ENCODE measurements at regions not wholly inside any gene's neighbourhood (a gene's known extent, or its start where the extent isn't known, plus 50 kb on each side); places are given as distances from the start of the nearest gene placed in this dataset.

GRCh38 chr16:27671410-27671809 lies 121.5 kb downstream of the KATNIP start:
- H3K27me3 ChIP-seq (ENCODE audit: insufficient read depth, insufficient read length): no peaks in the 10 kb centered on the region
- no peak overlapping the region for H3K4me3 ChIP-seq (ENCODE audit: insufficient read length, low read depth)
- no peak for DNase-seq (ENCODE audit: low read depth, low spot score)
- no peak overlapping the region for H3K9ac ChIP-seq (ENCODE audit: insufficient read length, low read depth)
- H3K36me3 ChIP-seq (ENCODE audit: insufficient read depth, insufficient read length, low read length): no peaks in the 10 kb centered on the region
- peaks cover 3% of the 10 kb centered on the region; the same call in 1 of the 2 replicates for H3K9me3 ChIP-seq (ENCODE audit: insufficient read depth, low read length)
- peaks cover 7% of the 10 kb centered on the region for H3K4me1 ChIP-seq (ENCODE audit: insufficient read depth, insufficient read length)
- no peak for TF ChIP-seq SUZ12 (IDR thresholded peaks at IDR 0.05; ENCODE audit: extremely low read depth, insufficient read depth, insufficient read length)
- TF ChIP-seq ZNF274 (IDR thresholded peaks at IDR 0.05; ENCODE audit: low read depth, low read length): no peak
- TF ChIP-seq YY1 (IDR thresholded peaks at IDR 0.05; ENCODE audit: insufficient read depth, insufficient read length): no peak

DNA sequence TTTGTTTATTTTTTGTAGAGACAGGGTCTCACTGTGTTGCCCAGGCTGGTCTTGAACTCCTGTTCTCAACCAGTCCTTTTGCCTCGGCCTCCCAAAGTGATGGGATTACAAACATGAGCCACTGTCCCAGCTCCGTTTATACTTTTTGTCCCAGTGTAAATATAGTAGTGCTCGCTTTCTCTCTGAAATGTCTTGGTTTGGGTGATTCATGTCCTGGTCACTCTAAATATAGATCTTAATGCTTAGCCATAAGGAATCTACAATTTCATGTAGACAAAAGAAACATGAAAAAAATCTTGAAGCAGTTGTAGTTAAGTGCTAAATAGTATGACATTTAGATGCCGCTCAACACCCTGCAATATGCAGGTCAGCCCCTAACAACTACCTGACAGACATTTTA lies 126.9 kb downstream of the KATNIP start:
- H3K4me3 ChIP-seq (ENCODE audit: insufficient read length, low read depth): no peak overlapping the region
- DNase-seq (ENCODE audit: low read depth, low spot score): no peak
- peaks cover 27% of the 10 kb centered on the region for H3K36me3 ChIP-seq (ENCODE audit: insufficient read depth, insufficient read length, low read length)
- no peak overlapping the region for H3K9ac ChIP-seq (ENCODE audit: insufficient read length, low read depth)
- H3K27me3 ChIP-seq (ENCODE audit: insufficient read depth, insufficient read length): no peaks in the 10 kb centered on the region
- TF ChIP-seq SUZ12 (IDR thresholded peaks at IDR 0.05; ENCODE audit: extremely low read depth, insufficient read depth, insufficient read length) (no peak), YY1 (IDR thresholded peaks at IDR 0.05; ENCODE audit: insufficient read depth, insufficient read length) (no peak), ZNF274 (IDR thresholded peaks at IDR 0.05; ENCODE audit: low read depth, low read length) (no peak)
- peaks cover 7% of the 10 kb centered on the region for H3K4me1 ChIP-seq (ENCODE audit: insufficient read depth, insufficient read length)
- peaks cover 3% of the 10 kb centered on the region; the same call in 1 of the 2 replicates for H3K9me3 ChIP-seq (ENCODE audit: insufficient read depth, low read length)

DNA sequence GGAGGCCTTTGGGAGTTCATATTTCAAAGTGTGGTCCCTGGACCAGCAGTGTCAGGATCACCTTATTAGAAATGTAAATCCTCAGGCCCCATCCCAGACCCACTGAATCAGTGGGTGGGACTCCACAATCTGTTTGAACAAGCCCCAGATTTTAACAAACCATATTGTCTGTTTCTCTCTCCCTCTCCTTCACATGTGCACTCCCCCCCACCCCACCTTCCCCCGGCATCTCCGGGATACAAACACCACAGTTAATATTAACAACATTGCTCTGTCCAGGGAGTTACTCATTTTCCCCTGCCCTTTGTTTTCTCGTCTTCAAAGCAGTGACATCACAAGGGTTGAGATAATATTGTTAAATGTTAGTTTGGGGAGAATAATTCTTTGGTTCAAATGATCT lies 127.3 kb downstream of the KATNIP start:
- TF ChIP-seq SUZ12 (IDR thresholded peaks at IDR 0.05; ENCODE audit: extremely low read depth, insufficient read depth, insufficient read length): no peak
- TF ChIP-seq YY1 (IDR thresholded peaks at IDR 0.05; ENCODE audit: insufficient read depth, insufficient read length): no peak
- TF ChIP-seq ZNF274 (IDR thresholded peaks at IDR 0.05; ENCODE audit: low read depth, low read length): no peak
- Histone ChIP-seq H3K9ac (ENCODE audit: insufficient read length, low read depth) (no peak overlapping the region), H3K27me3 (ENCODE audit: insufficient read depth, insufficient read length) (no peaks in the 10 kb centered on the region), H3K4me1 (ENCODE audit: insufficient read depth, insufficient read length) (peaks cover 4% of the 10 kb centered on the region), H3K36me3 (ENCODE audit: insufficient read depth, insufficient read length, low read length) (peaks cover 32% of the 10 kb centered on the region), H3K9me3 (ENCODE audit: insufficient read depth, low read length) (peaks cover 3% of the 10 kb centered on the region; the same call in 1 of the 2 replicates), H3K4me3 (ENCODE audit: insufficient read length, low read depth) (no peak overlapping the region)
- DNase-seq (ENCODE audit: low read depth, low spot score): no peak

DNA sequence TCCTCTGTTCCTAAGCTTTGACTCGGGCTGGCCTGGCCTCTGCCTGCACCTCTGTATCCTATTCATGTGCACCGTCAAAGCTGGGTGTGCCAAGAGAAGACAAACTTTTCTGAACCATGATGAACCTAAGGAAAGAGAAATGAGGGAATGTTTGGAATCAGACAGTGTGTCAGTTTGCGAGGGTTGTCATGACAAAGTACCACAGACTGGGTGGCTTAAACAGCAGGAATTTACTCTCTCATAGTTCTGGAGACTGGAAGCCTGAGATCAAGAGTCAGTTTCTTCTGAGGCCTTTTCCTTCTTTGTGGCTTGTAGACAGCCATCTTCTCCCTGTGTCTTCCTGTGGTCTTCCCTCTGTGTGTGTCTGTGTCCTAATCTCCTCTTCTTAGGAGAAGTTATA lies 129.0 kb downstream of the KATNIP start:
- peaks cover 43% of the 10 kb centered on the region for H3K36me3 ChIP-seq (ENCODE audit: insufficient read depth, insufficient read length, low read length)
- no peaks in the 10 kb centered on the region for H3K27me3 ChIP-seq (ENCODE audit: insufficient read depth, insufficient read length)
- H3K4me1 ChIP-seq (ENCODE audit: insufficient read depth, insufficient read length): no peaks in the 10 kb centered on the region
- H3K9me3 ChIP-seq (ENCODE audit: insufficient read depth, low read length): peaks cover 3% of the 10 kb centered on the region; the same call in 1 of the 2 replicates
- TF ChIP-seq ZNF274 (IDR thresholded peaks at IDR 0.05; ENCODE audit: low read depth, low read length) (no peak), SUZ12 (IDR thresholded peaks at IDR 0.05; ENCODE audit: extremely low read depth, insufficient read depth, insufficient read length) (no peak), YY1 (IDR thresholded peaks at IDR 0.05; ENCODE audit: insufficient read depth, insufficient read length) (no peak)
- H3K9ac ChIP-seq (ENCODE audit: insufficient read length, low read depth): no peak overlapping the region
- no peak for DNase-seq (ENCODE audit: low read depth, low spot score)
- no peak overlapping the region for H3K4me3 ChIP-seq (ENCODE audit: insufficient read length, low read depth)

- DNase-seq (ENCODE audit: low read depth, low spot score): no peak
- H3K4me3 ChIP-seq (ENCODE audit: insufficient read length, low read depth): no peak overlapping the region
- H3K36me3 ChIP-seq (ENCODE audit: insufficient read depth, insufficient read length, low read length): peaks cover 43% of the 10 kb centered on the region
- H3K27me3 ChIP-seq (ENCODE audit: insufficient read depth, insufficient read length): no peaks in the 10 kb centered on the region
- no peak overlapping the region for H3K9ac ChIP-seq (ENCODE audit: insufficient read length, low read depth)
- TF ChIP-seq SUZ12 (IDR thresholded peaks at IDR 0.05; ENCODE audit: extremely low read depth, insufficient read depth, insufficient read length) (no peak), YY1 (IDR thresholded peaks at IDR 0.05; ENCODE audit: insufficient read depth, insufficient read length) (no peak), ZNF274 (IDR thresholded peaks at IDR 0.05; ENCODE audit: low read depth, low read length) (no peak)
- no peaks in the 10 kb centered on the region for H3K9me3 ChIP-seq (ENCODE audit: insufficient read depth, low read length)
- no peaks in the 10 kb centered on the region for H3K4me1 ChIP-seq (ENCODE audit: insufficient read depth, insufficient read length)
These were observed 130.0 kb downstream of the KATNIP start for GRCh38 chr16:27679899-27680298.

GRCh38 chr16:27681681-27682080 lies 131.7 kb downstream of the KATNIP start:
- no peak for TF ChIP-seq SUZ12 (IDR thresholded peaks at IDR 0.05; ENCODE audit: extremely low read depth, insufficient read depth, insufficient read length)
- no peak for TF ChIP-seq ZNF274 (IDR thresholded peaks at IDR 0.05; ENCODE audit: low read depth, low read length)
- no peak for TF ChIP-seq YY1 (IDR thresholded peaks at IDR 0.05; ENCODE audit: insufficient read depth, insufficient read length)
- H3K9me3 ChIP-seq (ENCODE audit: insufficient read depth, low read length): no peaks in the 10 kb centered on the region
- H3K4me3 ChIP-seq (ENCODE audit: insufficient read length, low read depth): no peak overlapping the region
- DNase-seq (ENCODE audit: low read depth, low spot score): no peak
- H3K4me1 ChIP-seq (ENCODE audit: insufficient read depth, insufficient read length): no peaks in the 10 kb centered on the region
- no peaks in the 10 kb centered on the region for H3K27me3 ChIP-seq (ENCODE audit: insufficient read depth, insufficient read length)
- peaks cover 43% of the 10 kb centered on the region for H3K36me3 ChIP-seq (ENCODE audit: insufficient read depth, insufficient read length, low read length)
- H3K9ac ChIP-seq (ENCODE audit: insufficient read length, low read depth): no peak overlapping the region

- Histone ChIP-seq H3K9me3 (ENCODE audit: insufficient read depth, low read length) (no peaks in the 10 kb centered on the region), H3K4me3 (ENCODE audit: insufficient read length, low read depth) (no peak overlapping the region), H3K4me1 (ENCODE audit: insufficient read depth, insufficient read length) (no peaks in the 10 kb centered on the region), H3K27me3 (ENCODE audit: insufficient read depth, insufficient read length) (no peaks in the 10 kb centered on the region), H3K36me3 (ENCODE audit: insufficient read depth, insufficient read length, low read length) (peaks cover 30% of the 10 kb centered on the region), H3K9ac (ENCODE audit: insufficient read length, low read depth) (no peak overlapping the region)
- DNase-seq (ENCODE audit: low read depth, low spot score): no peak
- no peak for TF ChIP-seq ZNF274 (IDR thresholded peaks at IDR 0.05; ENCODE audit: low read depth, low read length)
- no peak for TF ChIP-seq YY1 (IDR thresholded peaks at IDR 0.05; ENCODE audit: insufficient read depth, insufficient read length)
- TF ChIP-seq SUZ12 (IDR thresholded peaks at IDR 0.05; ENCODE audit: extremely low read depth, insufficient read depth, insufficient read length): no peak
These were observed 134.1 kb downstream of the KATNIP start for GRCh38 chr16:27684047-27684446.
